ENCODE measurements at regions not wholly inside any gene's neighbourhood (a gene's known extent, or its start where the extent isn't known, plus 50 kb on each side); places are given as distances from the start of the nearest gene placed in this dataset.

- TF ChIP-seq CTCF (conservative IDR thresholded peaks at IDR 0.05; ENCODE audit: low read depth, low read length) = no peak
- DNase-seq (ENCODE audit: low read depth) = no peak
- no peak overlapping the region for H3K4me3 ChIP-seq (ENCODE audit: low read length)
Measured at GRCh38 chr1:57844382-57844980, 420.6 kb upstream of the DAB1 start.

- no peak for TF ChIP-seq CTCF (conservative IDR thresholded peaks at IDR 0.05; ENCODE audit: low read depth, low read length)
- no peak for DNase-seq (ENCODE audit: low read depth)
- no peak overlapping the region for H3K4me3 ChIP-seq (ENCODE audit: low read length)
Measured at GRCh38 chr1:57843760-57844159, 419.9 kb upstream of the DAB1 start.

- H3K4me3 ChIP-seq (ENCODE audit: low read length) = no peak overlapping the region
- TF ChIP-seq CTCF (conservative IDR thresholded peaks at IDR 0.05; ENCODE audit: low read depth, low read length) = no peak
- DNase-seq (ENCODE audit: low read depth) = no peak
Measured at GRCh38 chr1:57839526-57839925, 415.7 kb upstream of the DAB1 start.

- no peak for TF ChIP-seq CTCF (conservative IDR thresholded peaks at IDR 0.05; ENCODE audit: low read depth, low read length)
- DNase-seq (ENCODE audit: low read depth) = peak; percentile 72
- no peak overlapping the region for H3K4me3 ChIP-seq (ENCODE audit: low read length)
Measured at GRCh38 chr1:57839067-57839466, 415.2 kb upstream of the DAB1 start.

GRCh38 chr1:57835620-57836019 is 411.8 kb upstream of the DAB1 start:
- no peak for DNase-seq (ENCODE audit: low read depth)
- no peak overlapping the region for H3K4me3 ChIP-seq (ENCODE audit: low read length)
- peak; percentile 45 for TF ChIP-seq CTCF (conservative IDR thresholded peaks at IDR 0.05; ENCODE audit: low read depth, low read length)

GRCh38 chr1:57833296-57833695 is 409.4 kb upstream of the DAB1 start:
- no peak overlapping the region for H3K4me3 ChIP-seq (ENCODE audit: low read length)
- TF ChIP-seq CTCF (conservative IDR thresholded peaks at IDR 0.05; ENCODE audit: low read depth, low read length) = no peak
- no peak for DNase-seq (ENCODE audit: low read depth)

GRCh38 chr1:57832612-57833011 is 408.8 kb upstream of the DAB1 start:
- no peak for DNase-seq (ENCODE audit: low read depth)
- no peak overlapping the region for H3K4me3 ChIP-seq (ENCODE audit: low read length)
- TF ChIP-seq CTCF (conservative IDR thresholded peaks at IDR 0.05; ENCODE audit: low read depth, low read length) = no peak

All from retinal pigment epithelial cell (primary cell).